ENCODE measurements at regions not wholly inside any gene's neighbourhood (a gene's known extent, or its start where the extent isn't known, plus 50 kb on each side); places are given as distances from the start of the nearest gene placed in this dataset.

- TF ChIP-seq POLR2A (IDR thresholded peaks at IDR 0.05) = no peak
- TF ChIP-seq, protein P1, sequence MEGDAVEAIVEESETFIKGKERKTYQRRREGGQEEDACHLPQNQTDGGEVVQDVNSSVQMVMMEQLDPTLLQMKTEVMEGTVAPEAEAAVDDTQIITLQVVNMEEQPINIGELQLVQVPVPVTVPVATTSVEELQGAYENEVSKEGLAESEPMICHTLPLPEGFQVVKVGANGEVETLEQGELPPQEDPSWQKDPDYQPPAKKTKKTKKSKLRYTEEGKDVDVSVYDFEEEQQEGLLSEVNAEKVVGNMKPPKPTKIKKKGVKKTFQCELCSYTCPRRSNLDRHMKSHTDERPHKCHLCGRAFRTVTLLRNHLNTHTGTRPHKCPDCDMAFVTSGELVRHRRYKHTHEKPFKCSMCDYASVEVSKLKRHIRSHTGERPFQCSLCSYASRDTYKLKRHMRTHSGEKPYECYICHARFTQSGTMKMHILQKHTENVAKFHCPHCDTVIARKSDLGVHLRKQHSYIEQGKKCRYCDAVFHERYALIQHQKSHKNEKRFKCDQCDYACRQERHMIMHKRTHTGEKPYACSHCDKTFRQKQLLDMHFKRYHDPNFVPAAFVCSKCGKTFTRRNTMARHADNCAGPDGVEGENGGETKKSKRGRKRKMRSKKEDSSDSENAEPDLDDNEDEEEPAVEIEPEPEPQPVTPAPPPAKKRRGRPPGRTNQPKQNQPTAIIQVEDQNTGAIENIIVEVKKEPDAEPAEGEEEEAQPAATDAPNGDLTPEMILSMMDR (IDR thresholded peaks at IDR 0.05) = no peak
Measured at GRCh38 chr19:46551164-46551563, 50.0 kb upstream of the CALM3 start.
